Left ventricle myocardium inferior (tissue), 1 donor: ENCODE measurements at regions not wholly inside any gene's neighbourhood (a gene's known extent, or its start where the extent isn't known, plus 50 kb on each side); places are given as distances from the start of the nearest gene placed in this dataset.

Experiments
- DNase-seq: peaks from one replicate; pipeline ENCODE4 v3.0.0-alpha.2; 2020
- H3K27ac ChIP-seq: fragments of 200-600 bp; replicated peaks from 2 replicates; pipeline ENCODE4 v1.8.0; 2021
- H3K27me3 ChIP-seq: fragments of 200-600 bp; 2 replicates; pipeline ENCODE4 v1.8.0; 2021; ENCODE audit warnings: low read depth
- H3K36me3 ChIP-seq: fragments of 200-600 bp; 2 replicates; pipeline ENCODE4 v1.8.0; 2021
- H3K4me1 ChIP-seq: fragments of 200-600 bp; 2 replicates; pipeline ENCODE4 v1.8.0; 2021
- H3K4me3 ChIP-seq: fragments of 200-600 bp; 2 replicates; pipeline ENCODE4 v1.8.0; 2021; ENCODE audit warnings: mild to moderate bottlenecking, moderate library complexity
- H3K9me3 ChIP-seq: fragments of 200-600 bp; replicated peaks from 2 replicates; pipeline ENCODE4 v1.8.0; 2021
- intact Hi-C: fragments of 100-400 bp; cut with micrococcal nuclease; formaldehyde crosslinking; loops from one replicate; pipeline ENCODE4 v1.11.0; 2022
- TF ChIP-seq, protein P1 (sequence below): fragments of 200-600 bp; IDR thresholded peaks from 2 replicates; pipeline ENCODE4 v1.8.0; 2021; ENCODE audit warnings: antibody characterized with exemption, mild to moderate bottlenecking, borderline replicate concordance
- donor health status: DM: no; HTN: yes; CAD: no; lungs with severe emphysema.

GRCh38 chr5:40359093-40359492, 320.6 kb upstream of the PTGER4 start:
- Histone ChIP-seq H3K36me3 (no peaks in the 10 kb centered on the region), H3K4me3 (no peak overlapping the region), H3K27ac (no peak overlapping the region), H3K27me3 (no peaks in the 10 kb centered on the region), H3K4me1 (no peaks in the 10 kb centered on the region), H3K9me3 (peaks cover 16% of the 10 kb centered on the region)
- DNase-seq: no peak
- intact Hi-C loops: no loop called here
- TF ChIP-seq, protein P1, sequence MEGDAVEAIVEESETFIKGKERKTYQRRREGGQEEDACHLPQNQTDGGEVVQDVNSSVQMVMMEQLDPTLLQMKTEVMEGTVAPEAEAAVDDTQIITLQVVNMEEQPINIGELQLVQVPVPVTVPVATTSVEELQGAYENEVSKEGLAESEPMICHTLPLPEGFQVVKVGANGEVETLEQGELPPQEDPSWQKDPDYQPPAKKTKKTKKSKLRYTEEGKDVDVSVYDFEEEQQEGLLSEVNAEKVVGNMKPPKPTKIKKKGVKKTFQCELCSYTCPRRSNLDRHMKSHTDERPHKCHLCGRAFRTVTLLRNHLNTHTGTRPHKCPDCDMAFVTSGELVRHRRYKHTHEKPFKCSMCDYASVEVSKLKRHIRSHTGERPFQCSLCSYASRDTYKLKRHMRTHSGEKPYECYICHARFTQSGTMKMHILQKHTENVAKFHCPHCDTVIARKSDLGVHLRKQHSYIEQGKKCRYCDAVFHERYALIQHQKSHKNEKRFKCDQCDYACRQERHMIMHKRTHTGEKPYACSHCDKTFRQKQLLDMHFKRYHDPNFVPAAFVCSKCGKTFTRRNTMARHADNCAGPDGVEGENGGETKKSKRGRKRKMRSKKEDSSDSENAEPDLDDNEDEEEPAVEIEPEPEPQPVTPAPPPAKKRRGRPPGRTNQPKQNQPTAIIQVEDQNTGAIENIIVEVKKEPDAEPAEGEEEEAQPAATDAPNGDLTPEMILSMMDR: no peak

DNA sequence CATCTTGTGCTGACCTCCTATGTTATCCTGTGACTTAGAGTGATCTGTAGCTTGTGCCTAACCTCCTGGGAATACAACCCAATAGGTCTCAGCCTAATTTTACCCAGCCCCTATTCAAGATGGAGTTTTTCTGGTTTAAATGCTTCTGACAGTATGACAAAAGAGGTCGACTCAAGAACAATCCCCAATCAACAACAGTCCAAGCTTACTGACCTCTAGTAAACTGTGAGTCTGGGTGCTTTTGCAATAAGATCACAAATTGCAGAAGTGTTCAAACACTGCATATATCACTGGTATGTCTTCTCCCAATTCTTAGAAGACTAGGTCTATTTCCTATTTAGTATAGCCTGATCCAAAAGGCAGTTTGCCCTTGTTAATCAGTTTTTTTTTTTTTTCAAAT, 323.5 kb upstream of the PTGER4 start:
- Histone ChIP-seq H3K27me3 (no peaks in the 10 kb centered on the region), H3K9me3 (peaks cover 21% of the 10 kb centered on the region), H3K4me1 (no peaks in the 10 kb centered on the region), H3K36me3 (no peaks in the 10 kb centered on the region), H3K4me3 (no peak overlapping the region), H3K27ac (no peak overlapping the region)
- TF ChIP-seq, protein P1: no peak
- DNase-seq: no peak
- intact Hi-C loops: no loop called here

GRCh38 chr5:40355846-40356245, 323.9 kb upstream of the PTGER4 start:
- intact Hi-C loops: no loop called here
- no peak for DNase-seq
- Histone ChIP-seq H3K4me1 (no peaks in the 10 kb centered on the region), H3K27me3 (no peaks in the 10 kb centered on the region), H3K36me3 (no peaks in the 10 kb centered on the region), H3K4me3 (no peak overlapping the region), H3K9me3 (peaks cover 25% of the 10 kb centered on the region), H3K27ac (no peak overlapping the region)
- TF ChIP-seq, protein P1: no peak

- intact Hi-C loops: no loop called here
- TF ChIP-seq, protein P1: no peak
Observed at GRCh38 chr5:40355181-40355580, 324.5 kb upstream of the PTGER4 start.

GRCh38 chr5:40354171-40354570, 325.5 kb upstream of the PTGER4 start:
- no peaks in the 10 kb centered on the region for H3K36me3 ChIP-seq
- H3K9me3 ChIP-seq: peaks cover 42% of the 10 kb centered on the region
- intact Hi-C loops: no loop called here
- H3K27ac ChIP-seq: no peak overlapping the region
- no peak for DNase-seq
- TF ChIP-seq, protein P1: no peak
- H3K4me3 ChIP-seq: no peak overlapping the region
- no peaks in the 10 kb centered on the region for H3K27me3 ChIP-seq
- H3K4me1 ChIP-seq: no peaks in the 10 kb centered on the region

More at GRCh38 chr5:40355181-40355580, 324.5 kb upstream of the PTGER4 start:
- Histone ChIP-seq H3K36me3 (no peaks in the 10 kb centered on the region), H3K27me3 (no peaks in the 10 kb centered on the region), H3K9me3 (peaks cover 32% of the 10 kb centered on the region), H3K27ac (no peak overlapping the region), H3K4me1 (no peaks in the 10 kb centered on the region), H3K4me3 (no peak overlapping the region)
- no peak for DNase-seq

GRCh38 chr5:40353442-40353841, 326.3 kb upstream of the PTGER4 start:
- H3K4me3 ChIP-seq: no peak overlapping the region
- intact Hi-C loops: no loop called here
- H3K9me3 ChIP-seq: peaks cover 49% of the 10 kb centered on the region
- DNase-seq: no peak
- TF ChIP-seq, protein P1: no peak
- H3K27ac ChIP-seq: no peak overlapping the region
- H3K27me3 ChIP-seq: no peaks in the 10 kb centered on the region
- H3K4me1 ChIP-seq: no peaks in the 10 kb centered on the region
- no peaks in the 10 kb centered on the region for H3K36me3 ChIP-seq
